Jurkat, Clone E6-1 (cell line): ENCODE measurements at regions not wholly inside any gene's neighbourhood (a gene's known extent, or its start where the extent isn't known, plus 50 kb on each side); places are given as distances from the start of the nearest gene placed in this dataset.
A peak's percentile ranks its signal among the peaks of the same experiment; 100 is the strongest.
"Not testable (repeated sequence)": the region's sequence is repeated elsewhere in the genome, so short reads cannot be mapped to it uniquely, and the experiment has no call there.

Experiments used
- DNase-seq: peaks from one replicate; pipeline ENCODE4 v3.0.0-alpha.2; 2011; ENCODE audit warnings: low read depth, low spot score
- H3K4me3 ChIP-seq: 2 replicates; pipeline ENCODE4 v1.5.1; 2011; ENCODE audit warnings: mild to moderate bottlenecking, low read length, control low read depth, moderate library complexity

GRCh38 chr10:30738416-30738815, 108.9 kb upstream of the LYZL2 start:
- DNase-seq = no peak
- H3K4me3 ChIP-seq = no peak overlapping the region

DNA sequence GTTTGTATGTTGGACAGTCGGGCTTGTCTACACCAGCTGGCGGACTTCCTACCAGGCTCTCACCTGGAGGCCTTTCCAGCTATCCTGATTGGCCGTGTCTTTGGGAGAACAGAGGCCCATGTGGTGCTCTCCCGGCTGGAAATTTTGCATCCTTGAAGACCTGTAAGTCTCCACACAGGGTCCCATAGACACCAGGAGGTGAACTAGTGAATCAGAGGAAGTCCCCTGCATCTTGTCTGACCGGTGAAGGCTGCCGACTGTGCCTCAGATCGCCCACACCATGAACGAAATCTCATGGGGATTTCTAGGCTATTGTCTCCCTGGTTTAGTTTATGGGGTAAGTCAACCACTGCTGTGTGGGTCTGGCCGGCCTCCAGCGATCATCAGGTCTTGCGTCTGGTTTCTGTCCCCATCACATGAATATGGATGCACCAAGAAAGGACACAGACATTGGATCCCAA, 108.4 kb upstream of the LYZL2 start:
- no peak for DNase-seq

GRCh38 chr10:30736685-30737232, 107.2 kb upstream of the LYZL2 start:
- H3K4me3 ChIP-seq = no peak overlapping the region
- no peak for DNase-seq

More for the DNA sequence above, 108.4 kb upstream of the LYZL2 start:
- H3K4me3 ChIP-seq = no peak overlapping the region

DNA sequence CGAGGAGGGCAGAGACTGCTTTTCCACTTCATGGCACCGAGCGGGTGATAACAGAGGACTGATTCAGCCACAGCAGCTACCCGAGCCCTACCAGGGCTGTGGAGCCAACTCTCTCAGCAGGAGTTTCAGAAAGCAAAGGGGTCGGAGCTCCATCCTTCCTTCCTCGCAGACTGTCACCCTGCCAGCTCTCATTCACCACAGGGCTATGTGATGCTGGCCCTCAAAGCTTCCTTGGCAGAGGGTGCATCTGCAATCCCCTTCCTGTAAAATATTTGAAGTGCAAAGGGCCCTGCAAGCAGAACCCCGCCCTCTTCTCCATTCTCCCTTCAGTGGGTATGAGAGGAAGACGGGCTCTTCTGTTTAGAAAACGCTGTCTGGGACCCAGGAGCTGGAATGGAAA, 105.3 kb upstream of the LYZL2 start:
- DNase-seq = no peak
- H3K4me3 ChIP-seq = no peak overlapping the region

DNA sequence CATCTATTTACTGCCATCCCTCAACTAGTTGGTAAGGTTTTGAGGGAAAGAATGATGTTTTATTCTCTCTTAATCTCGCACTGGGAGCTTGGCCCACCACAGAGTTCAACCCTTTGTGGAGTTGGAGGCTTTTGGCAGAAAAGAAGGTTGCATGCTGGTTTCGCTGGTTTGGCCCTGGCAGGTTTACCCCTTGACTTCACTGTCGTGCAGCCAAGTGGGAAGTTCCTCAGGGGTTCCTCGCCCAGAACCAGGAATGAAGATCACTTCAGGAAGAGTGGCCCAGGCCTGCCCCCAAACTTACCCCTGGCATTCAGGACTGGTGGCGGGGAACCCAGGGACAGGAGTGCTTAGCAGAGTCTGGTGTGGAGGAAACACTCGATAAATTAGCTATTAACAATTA, 103.1 kb upstream of the LYZL2 start:
- no peak for DNase-seq
- no peak overlapping the region for H3K4me3 ChIP-seq

GRCh38 chr10:30731963-30732362, 102.4 kb upstream of the LYZL2 start:
- H3K4me3 ChIP-seq = no peak overlapping the region
- no peak for DNase-seq

DNA sequence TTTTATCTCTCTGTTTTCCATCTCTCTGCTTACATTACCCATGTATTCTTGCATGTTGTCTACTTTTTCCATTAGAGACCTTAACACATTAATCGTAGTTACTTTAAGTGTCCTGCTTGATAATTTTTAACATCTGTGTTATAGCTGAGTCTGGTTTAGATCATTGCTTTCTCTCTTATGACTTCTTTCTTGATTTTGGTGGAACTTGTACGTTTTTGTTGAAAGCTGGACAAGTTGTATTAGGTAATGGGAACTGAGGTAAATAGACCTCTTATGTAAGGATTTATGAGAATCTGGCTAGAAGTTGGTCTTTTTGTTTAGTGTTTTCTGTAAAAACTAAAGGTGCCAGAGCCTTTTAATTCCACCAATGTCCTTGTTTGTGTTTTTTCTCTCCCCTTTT, 100.8 kb upstream of the LYZL2 start:
- DNase-seq = no peak

DNA sequence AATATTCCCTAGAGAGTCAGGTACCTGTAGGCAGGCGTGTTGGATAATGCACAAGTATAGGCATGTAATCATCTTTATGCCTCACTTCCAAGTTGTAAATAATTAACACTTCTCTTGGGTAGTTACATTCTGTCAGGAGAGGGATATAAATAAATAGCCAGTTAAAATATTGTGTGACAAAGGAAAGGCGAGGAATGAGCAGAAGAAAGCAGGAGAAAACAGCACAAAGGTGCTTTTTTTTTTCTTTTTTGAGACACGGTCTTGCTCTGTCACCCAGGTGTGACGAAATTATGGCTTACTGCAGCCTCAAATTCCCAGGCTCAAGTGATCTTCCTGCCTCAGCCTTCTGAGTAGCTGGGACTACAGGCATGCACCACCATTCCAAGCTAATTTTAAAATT, 99.2 kb upstream of the LYZL2 start:
- DNase-seq = no peak

More for the DNA sequence above, 100.8 kb upstream of the LYZL2 start:
- H3K4me3 ChIP-seq = no peak overlapping the region

DNA sequence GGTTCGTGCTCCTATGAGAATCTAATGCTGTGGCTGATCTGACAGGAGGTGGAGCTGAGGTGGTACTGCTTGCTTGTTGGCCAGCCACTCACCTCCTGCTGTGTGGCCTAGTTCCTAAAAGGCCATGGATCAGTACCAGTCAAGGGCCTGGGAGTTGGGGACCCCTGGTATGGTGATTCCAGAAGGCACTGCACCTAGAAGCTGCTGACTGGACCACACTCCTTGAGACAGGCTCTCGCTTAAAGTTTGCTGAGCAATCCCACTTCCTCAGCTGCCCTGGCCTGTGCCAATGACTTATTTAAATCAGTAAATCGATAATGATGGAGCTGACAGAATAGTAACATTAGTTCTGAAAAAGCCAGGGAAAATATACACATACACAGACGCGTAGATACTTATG, 98.6 kb upstream of the LYZL2 start:
- H3K4me3 ChIP-seq = no peak overlapping the region
- no peak for DNase-seq

More for the DNA sequence above, 99.2 kb upstream of the LYZL2 start:
- no peak overlapping the region for H3K4me3 ChIP-seq

- no peak for DNase-seq
- no peak overlapping the region for H3K4me3 ChIP-seq
These were observed 98.0 kb upstream of the LYZL2 start for GRCh38 chr10:30727524-30727923.

GRCh38 chr10:30726783-30727414, 97.3 kb upstream of the LYZL2 start:
- H3K4me3 ChIP-seq = not testable (repeated sequence)
- peak; percentile 54 for DNase-seq

DNA sequence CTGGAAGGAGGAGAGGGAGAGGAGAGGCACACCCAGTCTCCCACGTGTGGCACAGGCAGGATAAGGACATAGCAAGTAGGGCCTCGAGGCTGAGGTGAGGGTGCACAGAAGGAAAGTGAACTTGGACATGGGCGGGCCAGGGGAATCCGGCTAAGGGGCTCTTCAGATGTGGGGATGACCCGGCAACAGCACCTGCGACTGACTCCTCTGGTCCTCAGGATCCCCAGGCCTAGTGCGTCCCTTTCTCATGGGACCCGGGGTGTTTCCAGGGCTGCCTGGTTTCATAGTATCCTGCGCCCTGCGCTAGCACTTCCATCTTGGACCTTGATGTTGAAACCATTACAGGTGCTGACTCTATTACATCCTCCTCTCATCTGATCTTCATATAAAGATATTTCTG, 96.1 kb upstream of the LYZL2 start:
- H3K4me3 ChIP-seq = no peak overlapping the region
- no peak for DNase-seq

- DNase-seq = no peak
- no peak overlapping the region for H3K4me3 ChIP-seq
These were observed 94.7 kb upstream of the LYZL2 start for GRCh38 chr10:30724296-30724695.

DNA sequence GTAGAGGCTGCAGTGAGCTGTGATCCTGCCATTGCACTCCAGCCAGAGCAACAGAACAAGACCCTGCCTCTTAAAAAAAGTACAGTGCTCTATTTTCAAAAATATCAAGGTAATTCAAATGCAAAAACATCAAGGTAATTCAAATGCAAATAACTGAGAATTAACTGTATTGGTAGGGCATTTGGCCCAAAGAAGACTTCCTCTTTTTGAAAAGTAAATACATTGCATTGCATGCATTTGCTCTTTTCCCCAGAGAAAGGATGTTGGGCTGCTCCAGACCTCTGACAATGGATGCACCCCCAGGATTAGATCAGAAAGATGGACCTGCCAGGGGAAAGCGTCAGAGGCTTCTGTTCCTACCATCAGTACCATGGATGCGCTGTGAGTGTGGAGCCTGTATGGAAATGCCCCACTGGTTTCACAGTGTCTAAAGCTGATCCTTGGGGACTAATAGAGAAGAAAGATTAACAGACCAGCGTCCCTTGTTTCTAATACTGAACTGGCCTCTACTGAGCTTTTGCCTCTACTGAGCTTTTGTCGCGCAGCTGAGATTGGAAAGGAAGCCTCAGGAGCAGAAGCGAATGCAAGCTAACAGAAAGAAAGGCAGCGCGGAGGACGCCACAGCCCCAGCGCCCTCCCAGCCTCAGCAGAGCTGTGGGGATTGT, 93.5 kb upstream of the LYZL2 start:
- H3K4me3 ChIP-seq = no peak overlapping the region
- no peak for DNase-seq

GRCh38 chr10:30719832-30720231, 90.3 kb upstream of the LYZL2 start:
- DNase-seq = no peak
- no peak overlapping the region for H3K4me3 ChIP-seq

- no peak overlapping the region for H3K4me3 ChIP-seq
- no peak for DNase-seq
These were observed 80.3 kb upstream of the LYZL2 start for GRCh38 chr10:30709700-30710358.

DNA sequence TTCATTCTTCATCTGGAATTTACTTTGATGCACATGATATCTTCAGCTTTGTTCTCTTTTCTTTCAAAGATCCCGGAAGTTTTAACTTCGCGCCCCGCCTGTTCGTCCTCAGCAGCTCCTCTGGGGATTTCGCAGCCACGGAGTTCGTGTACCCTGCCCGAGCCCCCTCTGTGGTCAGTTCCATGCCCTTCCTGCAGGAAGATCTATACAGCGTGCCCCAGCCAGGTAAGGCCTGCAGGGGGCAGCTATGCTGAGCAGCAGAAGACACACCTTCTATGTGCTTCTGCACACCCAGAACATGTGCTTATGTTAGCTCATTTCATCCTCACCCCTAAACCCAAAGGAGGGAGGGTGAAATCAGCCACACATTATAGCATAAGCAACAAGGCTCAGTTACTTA, 79.7 kb upstream of the LYZL2 start:
- no peak for DNase-seq
- no peak overlapping the region for H3K4me3 ChIP-seq

DNA sequence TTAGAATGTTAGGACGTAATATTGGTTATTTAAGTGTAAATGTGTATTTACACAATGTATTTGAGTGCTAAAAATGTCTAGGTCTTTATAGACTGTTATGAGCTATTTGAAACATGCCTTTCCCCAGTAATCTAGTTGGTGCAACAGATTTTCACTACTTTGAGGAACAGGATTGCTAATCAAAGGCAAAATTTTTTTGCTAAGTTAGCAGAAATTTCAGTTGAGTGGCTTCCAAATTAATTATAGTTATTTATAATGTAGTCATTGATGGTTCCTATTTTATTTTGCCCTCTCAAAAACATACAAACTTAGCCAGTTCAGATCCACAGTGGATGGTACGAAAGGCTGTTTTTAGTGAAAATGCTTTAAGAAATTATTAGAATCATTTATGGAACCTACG, 78.7 kb upstream of the LYZL2 start:
- H3K4me3 ChIP-seq = no peak overlapping the region
- DNase-seq = no peak

DNA sequence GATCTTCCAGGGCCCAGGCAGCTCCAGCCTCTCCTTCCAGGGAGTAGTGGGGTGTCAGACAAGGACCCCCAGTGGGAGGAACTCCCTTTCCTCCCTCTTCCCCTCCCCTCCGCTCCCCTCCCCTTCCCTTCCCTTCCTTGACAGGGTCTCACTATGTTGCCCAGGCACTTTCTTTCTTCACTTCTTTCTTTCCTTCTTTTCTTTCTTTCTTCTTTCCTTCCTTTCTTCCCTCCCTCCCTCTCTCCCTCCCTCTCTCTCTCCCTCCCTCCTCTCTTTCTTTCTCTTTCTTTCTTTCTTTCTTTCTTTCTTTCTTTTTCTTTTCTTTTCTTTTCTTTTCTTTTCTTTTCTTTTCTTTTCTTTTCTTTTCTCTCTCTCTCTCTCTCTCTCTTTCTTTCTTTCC, 76.6 kb upstream of the LYZL2 start:
- peak overlapping the region; percentile 59; the same call in 1 of the 2 replicates for H3K4me3 ChIP-seq
- DNase-seq = not testable (repeated sequence)

DNA sequence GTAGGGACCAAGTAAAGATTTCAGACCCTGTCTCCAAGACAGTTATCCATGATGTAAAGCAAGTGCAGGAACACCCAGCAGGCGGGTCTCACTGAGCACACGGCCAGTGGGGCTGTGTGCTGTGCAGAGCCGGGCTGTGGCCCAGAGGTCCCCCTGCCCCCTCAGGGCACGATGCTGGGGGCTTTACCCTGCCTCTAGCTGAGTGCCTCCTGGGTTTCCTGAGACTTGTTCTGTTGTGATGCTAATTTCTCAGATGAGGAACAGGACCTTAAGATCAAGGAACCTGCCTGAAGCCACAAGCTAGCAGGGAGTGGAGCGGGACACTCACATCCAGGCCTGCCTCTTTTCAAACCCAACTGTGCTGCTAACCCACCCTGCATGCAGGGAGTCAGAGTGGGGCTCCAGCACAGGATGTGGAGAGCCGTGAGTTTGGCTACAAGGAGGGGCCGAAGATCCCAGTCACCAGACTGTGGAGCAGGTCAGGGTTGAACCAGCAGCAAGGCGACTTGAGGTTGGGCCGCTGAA, 76.1 kb upstream of the LYZL2 start:
- DNase-seq = peak; percentile 53
- H3K4me3 ChIP-seq = peak overlapping the region; percentile 59
